Uterus (tissue), 3 donors: ENCODE measurements at regions not wholly inside any gene's neighbourhood (a gene's known extent, or its start where the extent isn't known, plus 50 kb on each side); places are given as distances from the start of the nearest gene placed in this dataset.

ENCODE experiments used
- DNase-seq, 2 donors: peaks; one replicate each; pipeline ENCODE4 v3.0.0-alpha.2; 2019 to 2020
- H3K27ac ChIP-seq, 2 donors: fragments of 200-600 bp; sonication (generic); 1 replicate in 1 of 2; 2 replicates in 1 of 2; pipeline ENCODE4 v1.5.1; 2016 to 2018
- H3K27me3 ChIP-seq, 2 donors: fragments of 200-600 bp; sonication (generic); one replicate each; pipeline ENCODE4 v1.5.1; 2018 to 2019; ENCODE audit warnings: control low read depth in 1 of 2
- H3K36me3 ChIP-seq, 2 donors: fragments of 200-600 bp; sonication (generic); one replicate each; pipeline ENCODE4 v1.5.1; 2019; ENCODE audit warnings: control low read depth in 1 of 2
- H3K4me1 ChIP-seq, 2 donors: fragments of 200-600 bp; sonication (generic); one replicate each; pipeline ENCODE4 v1.5.1; 2018 to 2019; ENCODE audit warnings: control low read depth in 1 of 2
- H3K4me3 ChIP-seq, 2 donors: fragments of 200-600 bp; sonication (generic); 1 replicate in 1 of 2; 2 replicates in 1 of 2; pipeline ENCODE4 v1.5.1; 2018 to 2019; ENCODE audit warnings: mild to moderate bottlenecking in 1 of 2
- H3K9me3 ChIP-seq, 2 donors: fragments of 200-600 bp; sonication (generic); one replicate each; pipeline ENCODE4 v1.5.1; 2019; ENCODE audit warnings: control low read depth in 1 of 2
- POLR2A ChIP-seq, 2 donors: fragments of 450-650 bp; IDR thresholded peaks; one replicate each; pipeline ENCODE4 v1.6.1; 2016; ENCODE audit warnings: antibody characterized with exemption in 2 of 2, mild to moderate bottlenecking in 1 of 2, moderate library complexity in 1 of 2
- intact Hi-C: fragments of 100-400 bp; cut with DNase I; formaldehyde crosslinking; loops from one replicate; pipeline ENCODE4 v1.15.1; 2023; ENCODE audit warnings: low total_unique reads
- TF ChIP-seq, protein P1 (sequence below), 4 experiments: fragments of 200-600 bp in 2 of 4; fragments of 450-650 bp in 2 of 4; sonication (generic) in 2 of 4; IDR thresholded peaks; one replicate each; pipeline ENCODE4 v1.5.1; 2016 to 2019; ENCODE audit warnings: antibody characterized with exemption in 4 of 4, mild to moderate bottlenecking in 2 of 4, moderate library complexity in 1 of 4
- donor health status: DM: yes; HTN: yes; CAD: no.

DNA sequence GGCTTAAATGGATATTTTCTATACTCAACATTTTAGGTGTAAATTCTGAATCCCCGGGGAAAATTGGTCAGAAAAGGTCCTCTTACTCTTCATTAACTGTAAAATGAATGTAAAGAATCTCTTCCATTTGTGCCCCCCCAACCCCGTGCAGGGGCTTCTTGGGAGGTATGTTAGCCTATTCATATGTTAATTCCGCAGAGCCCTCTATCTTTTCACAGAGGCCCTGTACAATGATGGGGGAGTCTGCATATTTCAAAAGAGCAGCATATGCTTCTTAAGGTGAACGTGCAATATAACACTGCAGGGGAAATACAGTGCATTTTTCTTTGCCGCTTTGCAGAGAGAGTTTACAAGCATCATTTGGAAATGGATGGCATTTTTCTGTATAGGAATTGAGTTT, 88.5 kb upstream of the CXorf66 start:
- no peaks in the 10 kb centered on the region for H3K36me3 ChIP-seq
- no peak for DNase-seq
- H3K27ac ChIP-seq, result no peak overlapping the region
- no peaks in the 10 kb centered on the region for H3K4me1 ChIP-seq
- intact Hi-C loops, result no loop called here
- no peaks in the 10 kb centered on the region for H3K27me3 ChIP-seq
- no peak overlapping the region for H3K4me3 ChIP-seq
- TF ChIP-seq POLR2A (IDR thresholded peaks at IDR 0.05), result no peak
- TF ChIP-seq, protein P1, sequence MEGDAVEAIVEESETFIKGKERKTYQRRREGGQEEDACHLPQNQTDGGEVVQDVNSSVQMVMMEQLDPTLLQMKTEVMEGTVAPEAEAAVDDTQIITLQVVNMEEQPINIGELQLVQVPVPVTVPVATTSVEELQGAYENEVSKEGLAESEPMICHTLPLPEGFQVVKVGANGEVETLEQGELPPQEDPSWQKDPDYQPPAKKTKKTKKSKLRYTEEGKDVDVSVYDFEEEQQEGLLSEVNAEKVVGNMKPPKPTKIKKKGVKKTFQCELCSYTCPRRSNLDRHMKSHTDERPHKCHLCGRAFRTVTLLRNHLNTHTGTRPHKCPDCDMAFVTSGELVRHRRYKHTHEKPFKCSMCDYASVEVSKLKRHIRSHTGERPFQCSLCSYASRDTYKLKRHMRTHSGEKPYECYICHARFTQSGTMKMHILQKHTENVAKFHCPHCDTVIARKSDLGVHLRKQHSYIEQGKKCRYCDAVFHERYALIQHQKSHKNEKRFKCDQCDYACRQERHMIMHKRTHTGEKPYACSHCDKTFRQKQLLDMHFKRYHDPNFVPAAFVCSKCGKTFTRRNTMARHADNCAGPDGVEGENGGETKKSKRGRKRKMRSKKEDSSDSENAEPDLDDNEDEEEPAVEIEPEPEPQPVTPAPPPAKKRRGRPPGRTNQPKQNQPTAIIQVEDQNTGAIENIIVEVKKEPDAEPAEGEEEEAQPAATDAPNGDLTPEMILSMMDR (IDR thresholded peaks at IDR 0.05), result no peak
- no peaks in the 10 kb centered on the region for H3K9me3 ChIP-seq

DNA sequence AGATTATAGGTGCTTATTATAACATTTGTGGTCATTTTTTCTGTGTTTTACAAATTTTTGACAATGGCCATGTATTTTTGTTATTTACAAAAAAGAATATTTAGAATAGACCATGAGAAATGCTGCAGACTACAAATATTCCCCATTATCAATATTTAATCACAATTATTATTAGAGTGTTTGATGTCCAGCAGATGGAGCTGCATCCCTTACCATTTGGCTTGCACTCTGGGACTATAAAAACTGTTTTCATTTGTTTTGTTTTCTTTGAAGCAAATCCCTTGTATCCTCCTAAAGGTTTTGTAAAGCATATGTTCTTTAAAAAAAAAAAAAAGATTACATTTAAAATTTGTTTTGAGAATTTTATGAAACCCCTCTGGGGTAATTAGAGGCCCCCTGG, 85.6 kb upstream of the CXorf66 start:
- no peak for DNase-seq
- Histone ChIP-seq H3K36me3 (no peaks in the 10 kb centered on the region), H3K27ac (no peak overlapping the region), H3K9me3 (no peaks in the 10 kb centered on the region), H3K4me3 (no peak overlapping the region), H3K27me3 (no peaks in the 10 kb centered on the region), H3K4me1 (no peaks in the 10 kb centered on the region)
- intact Hi-C loops, result no loop called here
- no peak for TF ChIP-seq POLR2A (IDR thresholded peaks at IDR 0.05)
- TF ChIP-seq, protein P1 (IDR thresholded peaks at IDR 0.05), result no peak

DNA sequence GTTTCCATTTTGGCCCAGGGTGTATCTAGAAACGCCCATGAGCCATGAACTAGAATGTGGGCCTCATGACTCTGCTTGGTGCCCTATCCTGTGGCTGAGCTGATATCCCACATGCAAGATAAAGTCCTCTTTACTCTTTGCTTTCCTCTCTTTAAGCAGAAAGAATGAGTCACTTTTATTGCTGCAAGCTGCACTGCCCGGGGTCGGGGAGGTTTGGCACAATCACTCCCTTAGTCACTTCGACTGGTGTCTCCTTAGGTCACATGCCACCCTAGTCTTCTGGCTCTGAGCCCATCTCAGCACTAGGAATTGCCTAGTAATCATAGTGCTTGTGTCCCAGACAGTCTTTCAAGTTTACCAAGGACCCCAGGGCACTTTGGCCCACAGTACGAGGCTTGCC, 75.1 kb upstream of the CXorf66 start:
- Histone ChIP-seq H3K9me3 (no peaks in the 10 kb centered on the region), H3K27me3 (no peaks in the 10 kb centered on the region), H3K27ac (no peak overlapping the region), H3K4me3 (no peak overlapping the region), H3K36me3 (no peaks in the 10 kb centered on the region), H3K4me1 (no peaks in the 10 kb centered on the region)
- no peak for DNase-seq
- intact Hi-C loops, result no loop called here
- TF ChIP-seq POLR2A (IDR thresholded peaks at IDR 0.05), result no peak
- TF ChIP-seq, protein P1 (IDR thresholded peaks at IDR 0.05), result no peak

DNA sequence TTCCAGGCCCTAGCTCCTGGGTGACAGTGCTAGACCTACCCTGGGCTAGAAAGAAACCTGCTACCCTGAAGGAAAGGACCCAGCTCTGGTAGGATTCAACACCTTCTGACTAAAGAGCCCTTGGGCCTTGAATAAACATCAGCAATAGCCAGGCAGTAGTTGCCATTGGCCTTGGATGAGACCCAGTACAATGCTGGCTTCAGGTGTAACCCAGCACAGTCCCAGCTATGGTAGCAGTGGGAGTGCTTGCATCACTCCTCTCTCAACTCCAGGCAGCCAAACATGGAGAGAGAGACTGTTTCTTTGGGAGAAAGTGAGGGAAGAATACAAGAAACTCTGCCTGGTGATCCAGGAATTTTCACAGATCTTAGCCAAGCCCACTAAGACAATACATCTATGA, 73.5 kb upstream of the CXorf66 start:
- Histone ChIP-seq H3K27me3 (no peaks in the 10 kb centered on the region), H3K4me1 (no peaks in the 10 kb centered on the region), H3K9me3 (no peaks in the 10 kb centered on the region), H3K27ac (no peak overlapping the region), H3K4me3 (no peak overlapping the region), H3K36me3 (no peaks in the 10 kb centered on the region)
- intact Hi-C loops, result no loop called here
- DNase-seq, result no peak
- TF ChIP-seq, protein P1 (IDR thresholded peaks at IDR 0.05), result no peak
- no peak for TF ChIP-seq POLR2A (IDR thresholded peaks at IDR 0.05)

DNA sequence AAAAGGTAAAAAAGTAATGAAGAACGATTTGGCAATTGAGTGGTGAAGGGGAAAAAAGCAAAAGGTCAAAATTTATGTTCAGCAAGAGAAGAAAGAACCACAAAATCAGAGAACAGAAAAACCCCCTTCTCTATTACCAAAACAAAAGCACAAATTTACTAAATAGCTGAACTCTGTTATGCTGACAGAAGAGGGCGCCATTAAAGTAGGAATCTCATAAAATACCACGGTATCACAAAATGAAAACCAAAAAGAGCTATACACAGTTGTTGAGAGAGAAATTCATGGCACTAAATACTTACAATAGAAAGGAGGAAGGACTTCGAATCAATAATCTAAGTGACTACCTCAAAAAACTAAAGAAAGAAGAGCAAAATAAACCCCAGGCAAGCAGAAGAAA, 69.6 kb upstream of the CXorf66 start:
- no peaks in the 10 kb centered on the region for H3K27me3 ChIP-seq
- no peak overlapping the region for H3K27ac ChIP-seq
- TF ChIP-seq POLR2A (IDR thresholded peaks at IDR 0.05), result no peak
- TF ChIP-seq, protein P1 (IDR thresholded peaks at IDR 0.05), result no peak
- DNase-seq, result no peak
- H3K9me3 ChIP-seq, result no peaks in the 10 kb centered on the region
- H3K4me3 ChIP-seq, result no peak overlapping the region
- no peaks in the 10 kb centered on the region for H3K4me1 ChIP-seq
- no peaks in the 10 kb centered on the region for H3K36me3 ChIP-seq
- intact Hi-C loops, result no loop called here
